SU-DHL-6 (cell line): ENCODE measurements at regions not wholly inside any gene's neighbourhood (a gene's known extent, or its start where the extent isn't known, plus 50 kb on each side); places are given as distances from the start of the nearest gene placed in this dataset.

Experiments used
- CTCF ChIP-seq: fragments of 200-600 bp; sonication (generic); IDR thresholded peaks from one replicate; pipeline ENCODE4 v1.5.1; 2017; ENCODE audit warnings: antibody characterized with exemption, mild to moderate bottlenecking, low read length, moderate library complexity; ENCODE audit not compliant: insufficient read depth, poor library complexity, severe bottlenecking
- EZH2phosphoT487 ChIP-seq: fragments of 200-600 bp; sonication (generic), shearing (Covaris generic); conservative IDR thresholded peaks from 2 replicates; pipeline ENCODE4 v1.6.1; 2018; ENCODE audit warnings: mild to moderate bottlenecking, antibody characterized with exemption, low read length, moderate library complexity, mixed read lengths

GRCh38 chr4:44961001-44961755 lies 234.8 kb upstream of the GNPDA2 start:
- TF ChIP-seq CTCF (no peak), EZH2phosphoT487 (no peak)
